Right renal pelvis (tissue), 4 donors: ENCODE measurements at regions not wholly inside any gene's neighbourhood (a gene's known extent, or its start where the extent isn't known, plus 50 kb on each side); places are given as distances from the start of the nearest gene placed in this dataset.

ENCODE experiments used
- DNase-seq, 4 donors: peaks; one replicate each; pipeline ENCODE4 v3.0.0-alpha.2; 2013; ENCODE audit warnings: low read depth in 4 of 4, low spot score in 3 of 4, missing footprints in 1 of 4

DNA sequence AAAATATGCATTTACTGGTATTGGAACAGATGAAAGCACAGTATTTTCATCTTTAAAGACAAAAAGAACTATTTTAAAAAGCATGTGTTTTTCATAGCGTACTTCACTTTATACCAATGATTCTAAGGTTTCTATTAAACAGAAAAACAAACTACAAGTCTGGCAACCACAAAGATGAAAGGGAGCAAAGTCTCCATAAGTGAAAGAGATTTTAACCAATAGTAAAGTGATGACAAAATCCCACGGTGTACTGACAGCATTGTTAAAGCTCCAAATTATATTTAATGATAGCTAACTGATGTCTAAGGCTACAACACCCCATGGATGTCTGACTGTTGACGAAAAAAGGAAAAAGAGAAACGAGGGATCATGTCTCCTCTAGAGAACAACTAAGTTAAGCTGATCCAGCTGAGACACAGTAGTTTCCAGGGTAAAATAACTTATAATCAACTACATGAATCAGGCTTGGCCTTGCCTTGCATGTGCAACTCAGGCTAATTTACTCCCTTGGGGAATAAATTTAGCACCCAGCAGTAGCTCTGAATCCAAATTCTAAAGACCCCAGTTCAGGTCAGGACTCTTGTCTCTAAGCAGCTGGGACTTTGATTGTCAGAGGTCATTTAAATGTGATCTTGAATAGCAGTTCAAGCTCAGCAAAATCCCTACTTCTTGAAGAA, 56.0 kb upstream of the TAB2 start:
- DNase-seq = no peak

DNA sequence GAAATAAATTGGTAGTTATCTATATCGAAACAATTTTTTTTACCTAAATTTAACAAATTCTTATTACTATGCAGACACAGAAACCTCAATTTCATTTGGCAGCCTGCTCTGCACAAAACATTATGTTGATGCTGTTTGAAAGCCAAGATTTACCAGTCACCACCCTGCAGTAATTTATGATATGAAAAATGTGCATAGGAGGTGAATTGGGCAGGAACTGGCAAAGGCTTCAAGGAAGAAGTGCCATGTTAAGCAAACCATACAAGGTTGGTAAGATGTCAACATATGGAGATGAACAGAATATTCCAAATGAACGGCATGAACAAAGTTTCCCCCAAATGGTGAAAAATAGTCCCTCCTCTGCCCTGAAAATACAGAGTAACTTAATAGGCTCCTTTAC, 54.2 kb upstream of the TAB2 start:
- no peak for DNase-seq

DNA sequence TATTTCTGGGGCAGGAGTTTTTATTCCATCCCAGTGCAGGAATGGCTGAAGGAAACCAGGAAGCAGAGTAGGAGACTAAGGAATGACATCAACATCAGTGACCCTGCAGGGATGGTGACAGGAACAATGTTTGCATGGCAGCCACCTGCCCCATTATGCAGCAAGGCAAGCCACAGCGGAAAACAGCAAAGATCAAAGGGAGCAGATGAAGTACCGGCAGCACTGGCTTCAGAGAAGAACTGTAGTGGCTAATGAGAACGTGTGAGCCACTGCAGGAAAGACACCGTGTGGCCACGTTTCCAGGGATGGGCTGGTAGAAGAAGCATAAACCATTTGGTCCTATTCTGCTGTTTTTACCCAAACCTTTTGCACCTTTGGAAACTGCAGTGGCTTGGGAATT, 52.9 kb upstream of the TAB2 start:
- no peak for DNase-seq

DNA sequence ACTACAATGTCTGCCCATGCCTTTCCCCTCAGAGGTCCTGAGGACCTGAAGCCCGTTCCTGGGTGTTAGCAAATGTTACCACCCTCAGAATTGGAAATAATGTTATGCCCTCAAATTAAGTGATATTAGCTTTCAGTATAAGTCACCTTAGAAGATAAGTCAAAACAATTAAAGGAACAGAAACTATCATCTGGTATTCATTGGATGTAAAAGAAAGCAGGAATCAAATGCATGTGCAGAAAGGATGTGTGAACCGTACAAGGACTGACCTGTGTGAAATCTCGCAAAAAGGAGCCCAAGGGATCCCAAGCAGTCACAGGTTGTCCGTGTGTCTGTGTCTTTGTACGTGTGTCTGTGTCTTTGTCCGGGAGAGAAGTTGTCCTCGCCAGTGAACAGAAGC, 51.6 kb upstream of the TAB2 start:
- no peak for DNase-seq

DNA sequence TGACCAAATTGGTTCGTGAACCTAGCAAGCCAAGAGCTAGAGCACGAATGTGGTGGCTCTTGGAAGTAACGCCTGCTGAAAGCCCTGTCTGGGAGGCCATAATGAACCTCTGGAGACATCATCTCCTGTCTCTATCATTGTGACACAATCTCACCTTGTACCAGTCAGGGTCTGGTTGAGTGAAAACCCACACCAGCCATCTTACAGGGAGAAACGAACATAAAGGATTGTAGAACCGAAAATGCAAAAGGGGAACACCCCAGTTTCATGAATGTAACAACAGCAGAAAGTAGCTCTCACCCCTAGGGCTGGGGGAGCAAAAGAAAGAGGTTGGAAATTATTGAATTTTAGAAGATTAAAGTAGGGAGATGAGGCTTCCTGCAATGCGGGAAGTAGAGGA, 50.9 kb upstream of the TAB2 start:
- DNase-seq = no peak

DNA sequence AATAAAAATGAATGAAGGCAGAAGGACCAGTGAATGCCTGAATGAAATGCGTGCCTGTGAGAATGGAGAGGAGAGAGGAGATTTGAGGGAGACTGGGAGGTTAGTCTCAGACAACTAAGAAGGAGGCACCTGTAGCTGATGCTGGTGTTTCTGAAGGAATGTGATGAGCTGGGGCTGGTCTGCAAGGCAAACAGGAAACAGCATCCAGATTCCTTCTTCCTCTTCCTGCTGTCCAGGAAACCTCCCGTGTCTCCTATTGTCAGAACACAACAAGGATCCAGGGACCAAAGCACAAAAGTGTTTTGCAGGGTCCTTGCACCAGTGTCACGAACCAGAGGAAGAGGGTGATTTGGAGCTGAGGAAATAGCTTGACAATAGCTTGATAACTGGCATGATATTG, 50.4 kb upstream of the TAB2 start:
- no peak for DNase-seq

DNA sequence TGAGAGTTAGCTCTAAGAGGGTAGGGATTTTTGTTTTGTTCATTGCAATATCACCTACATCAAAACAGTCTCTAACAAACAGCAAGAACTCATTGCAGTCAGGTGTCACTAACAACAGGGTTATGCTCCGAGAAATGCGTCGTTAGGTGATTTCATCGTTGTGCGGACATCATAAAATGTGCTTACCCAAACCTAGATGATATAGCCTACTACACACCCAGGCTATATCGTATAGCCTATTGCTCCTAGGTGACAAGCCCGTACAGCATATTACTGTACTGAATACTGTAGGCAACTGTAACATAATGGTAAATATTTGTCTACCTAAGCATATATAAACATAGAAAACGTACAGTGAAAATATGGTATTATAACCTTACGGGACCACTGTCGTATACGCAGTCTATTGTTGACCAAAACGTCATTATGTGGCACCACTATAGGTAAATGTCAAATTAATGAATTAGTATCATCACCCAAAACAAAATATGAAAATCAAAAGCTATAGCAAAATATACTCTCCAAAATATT, 49.9 kb upstream of the TAB2 start:
- no peak for DNase-seq
